ENCODE measurements at regions not wholly inside any gene's neighbourhood (a gene's known extent, or its start where the extent isn't known, plus 50 kb on each side); places are given as distances from the start of the nearest gene placed in this dataset.

- DNase-seq (ENCODE audit: low spot score): no peak
Measured at GRCh38 chr13:40146611-40147117, 491.2 kb downstream of the COG6 start.

GRCh38 chr13:40148101-40148500, 492.6 kb downstream of the COG6 start:
- DNase-seq (ENCODE audit: low spot score): no peak

- DNase-seq (ENCODE audit: low spot score): no peak
Measured at GRCh38 chr13:40148742-40149141, 493.3 kb downstream of the COG6 start.

- peak; percentile 75 for DNase-seq (ENCODE audit: low spot score)
Measured at GRCh38 chr13:40149611-40150274, 494.3 kb downstream of the COG6 start.

- no peak for DNase-seq (ENCODE audit: low spot score)
Measured at GRCh38 chr13:40151673-40152072, 496.2 kb downstream of the COG6 start.

GRCh38 chr13:40152145-40152544, 496.7 kb downstream of the COG6 start:
- peak; percentile 68 for DNase-seq (ENCODE audit: low spot score)

- DNase-seq (ENCODE audit: low spot score): no peak
Measured at GRCh38 chr13:40152922-40153321, 497.5 kb downstream of the COG6 start.

- no peak for DNase-seq (ENCODE audit: low spot score)
Measured at GRCh38 chr13:40153516-40153915, 498.1 kb downstream of the COG6 start.

GRCh38 chr13:40155201-40155600, 499.7 kb downstream of the COG6 start:
- no peak for DNase-seq (ENCODE audit: low spot score)

- no peak for DNase-seq (ENCODE audit: low spot score)
Measured at GRCh38 chr13:40158218-40158617, 502.8 kb downstream of the COG6 start.

GRCh38 chr13:40158757-40159156, 503.3 kb downstream of the COG6 start:
- no peak for DNase-seq (ENCODE audit: low spot score)

GRCh38 chr13:40159736-40160135, 504.3 kb downstream of the COG6 start:
- DNase-seq (ENCODE audit: low spot score): no peak

- DNase-seq (ENCODE audit: low spot score): no peak
Measured at GRCh38 chr13:40160618-40161350, 505.3 kb downstream of the COG6 start.

- no peak for DNase-seq (ENCODE audit: low spot score)
Measured at GRCh38 chr13:40161351-40161810, 505.1 kb downstream of the FOXO1 start.

- DNase-seq (ENCODE audit: low spot score): no peak
Measured at GRCh38 chr13:40161931-40162330, 504.5 kb downstream of the FOXO1 start.

GRCh38 chr13:40163066-40164000, 503.1 kb downstream of the FOXO1 start:
- no peak for DNase-seq (ENCODE audit: low spot score)

- DNase-seq (ENCODE audit: low spot score): no peak
Measured at GRCh38 chr13:40164133-40164532, 502.3 kb downstream of the FOXO1 start.

GRCh38 chr13:40165316-40165932, 501.0 kb downstream of the FOXO1 start:
- no peak for DNase-seq (ENCODE audit: low spot score)

- no peak for DNase-seq (ENCODE audit: low spot score)
Measured at GRCh38 chr13:40167327-40167726, 499.1 kb downstream of the FOXO1 start.

GRCh38 chr13:40168425-40169166, 497.8 kb downstream of the FOXO1 start:
- DNase-seq (ENCODE audit: low spot score): no peak

GRCh38 chr13:40169476-40169875, 497.0 kb downstream of the FOXO1 start:
- no peak for DNase-seq (ENCODE audit: low spot score)
